HG03378 (cell line): ENCODE measurements at regions not wholly inside any gene's neighbourhood (a gene's known extent, or its start where the extent isn't known, plus 50 kb on each side); places are given as distances from the start of the nearest gene placed in this dataset.

Experiments used
- ATAC-seq: cut with Tn5 transposase; IDR thresholded peaks from one replicate; pipeline ENCODE4 v1.9.1; 2021; ENCODE audit warnings: mild to moderate bottlenecking, moderate library complexity; ENCODE audit not compliant: unreplicated experiment

GRCh38 chr6:63371104-63371715 is 51.4 kb upstream of the LGSN start:
- ATAC-seq, result no peak

- ATAC-seq, result no peak
Measured at GRCh38 chr6:63372951-63373533, 53.3 kb upstream of the LGSN start.

- ATAC-seq, result no peak
Measured at GRCh38 chr6:63389191-63389844, 69.5 kb upstream of the LGSN start.

GRCh38 chr6:63391203-63391970 is 71.6 kb upstream of the LGSN start:
- ATAC-seq, result no peak

- ATAC-seq, result no peak
Measured at GRCh38 chr6:63392092-63392724, 72.4 kb upstream of the LGSN start.

GRCh38 chr6:63394656-63395308 is 75.0 kb upstream of the LGSN start:
- no peak for ATAC-seq

GRCh38 chr6:63395381-63395780 is 75.6 kb upstream of the LGSN start:
- no peak for ATAC-seq

- ATAC-seq, result no peak
Measured at GRCh38 chr6:63403725-63404124, 83.9 kb upstream of the LGSN start.

- ATAC-seq, result no peak
Measured at GRCh38 chr6:63410435-63411426, 90.9 kb upstream of the LGSN start.

- ATAC-seq, result no peak
Measured at GRCh38 chr6:63415286-63415685, 95.5 kb upstream of the LGSN start.

GRCh38 chr6:63418741-63419140 is 99.0 kb upstream of the LGSN start:
- no peak for ATAC-seq

GRCh38 chr6:63424636-63425035 is 104.9 kb upstream of the LGSN start:
- no peak for ATAC-seq

GRCh38 chr6:63425493-63425892 is 105.7 kb upstream of the LGSN start:
- ATAC-seq, result no peak

GRCh38 chr6:63426844-63427243 is 107.1 kb upstream of the LGSN start:
- no peak for ATAC-seq

- no peak for ATAC-seq
Measured at GRCh38 chr6:63427951-63428350, 108.2 kb upstream of the LGSN start.

- ATAC-seq, result no peak
Measured at GRCh38 chr6:63430985-63431519, 111.3 kb upstream of the LGSN start.

GRCh38 chr6:63434943-63435342 is 115.2 kb upstream of the LGSN start:
- no peak for ATAC-seq

GRCh38 chr6:63436356-63436755 is 116.6 kb upstream of the LGSN start:
- no peak for ATAC-seq

GRCh38 chr6:63437058-63437457 is 117.3 kb upstream of the LGSN start:
- no peak for ATAC-seq
